GM23338 (cell line): ENCODE measurements at regions not wholly inside any gene's neighbourhood (a gene's known extent, or its start where the extent isn't known, plus 50 kb on each side); places are given as distances from the start of the nearest gene placed in this dataset.

Experiments used
- ATAC-seq: fragments of 200-7000 bp; cut with Tn5 transposase; 3 replicates; pipeline ENCODE4 v1.9.1; 2020
- DNase-seq: peaks from one replicate; pipeline ENCODE4 v3.0.0-alpha.2; 2015; ENCODE audit warnings: low spot score
- H2AFZ ChIP-seq: fragments of 200-600 bp; sonication (generic); 2 replicates; pipeline ENCODE4 v1.8.0; 2016; ENCODE audit warnings: antibody characterized with exemption, mild to moderate bottlenecking, moderate library complexity
- H3F3A ChIP-seq: fragments of 200-600 bp; sonication (generic); replicated peaks from 2 replicates; pipeline ENCODE4 v1.8.0; 2017; ENCODE audit warnings: antibody characterized with exemption, mixed run types, low read depth
- H3K27ac ChIP-seq: fragments of 200-600 bp; sonication (generic); 2 replicates; pipeline ENCODE4 v1.6.1; 2016; ENCODE audit warnings: low read depth
- H3K27me3 ChIP-seq: fragments of 200-600 bp; sonication (generic); 2 replicates; pipeline ENCODE4 v1.8.0; 2016; ENCODE audit warnings: mild to moderate bottlenecking, mixed run types, moderate library complexity; ENCODE audit not compliant: insufficient read depth
- H3K36me3 ChIP-seq: fragments of 200-600 bp; sonication (generic); 2 replicates; pipeline ENCODE4 v1.8.0; 2016; ENCODE audit warnings: mild to moderate bottlenecking; ENCODE audit not compliant: insufficient read depth
- H3K4me1 ChIP-seq: fragments of 200-600 bp; sonication (generic); 2 replicates; pipeline ENCODE4 v1.8.0; 2016; ENCODE audit warnings: mild to moderate bottlenecking, moderate library complexity; ENCODE audit not compliant: insufficient read depth
- H3K4me2 ChIP-seq: fragments of 200-600 bp; sonication (generic); 2 replicates; pipeline ENCODE4 v1.7.1; 2017; ENCODE audit warnings: mixed run types
- H3K4me3 ChIP-seq: fragments of 200-600 bp; sonication (generic); 2 replicates; pipeline ENCODE4 v1.6.1; 2016; ENCODE audit warnings: mixed run types
- H3K79me2 ChIP-seq: fragments of 200-600 bp; sonication (generic); replicated peaks from 2 replicates; pipeline ENCODE4 v1.8.0; 2017; ENCODE audit warnings: mild to moderate bottlenecking; ENCODE audit not compliant: insufficient read depth
- H3K9me2 ChIP-seq: fragments of 200-600 bp; sonication (generic); 2 replicates; pipeline ENCODE4 v1.8.0; 2017; ENCODE audit not compliant: insufficient read depth
- H4K20me1 ChIP-seq: fragments of 200-600 bp; sonication (generic); replicated peaks from 2 replicates; pipeline ENCODE4 v1.8.0; 2017; ENCODE audit warnings: mild to moderate bottlenecking; ENCODE audit not compliant: insufficient read depth
- H3K27ac Mint-ChIP-seq: 2 replicates; pipeline ENCODE4 v1.8.0; 2020; ENCODE audit warnings: inconsistent platforms, mild to moderate bottlenecking, moderate library complexity, mixed read lengths
- H3K27me3 Mint-ChIP-seq: 3 replicates; pipeline ENCODE4 v1.8.0; 2022; ENCODE audit warnings: low read depth, mild to moderate bottlenecking, moderate library complexity, mixed read lengths, inconsistent platforms; ENCODE audit not compliant: insufficient read depth, poor library complexity
- H3K36me3 Mint-ChIP-seq: 3 replicates; pipeline ENCODE4 v1.8.0; 2021; ENCODE audit warnings: low read depth, mild to moderate bottlenecking, inconsistent platforms, moderate library complexity, mixed read lengths
- H3K4me1 Mint-ChIP-seq: 3 replicates; pipeline ENCODE4 v1.8.0; 2020; ENCODE audit warnings: mild to moderate bottlenecking, inconsistent platforms, mixed read lengths
- H3K4me3 Mint-ChIP-seq: 3 replicates; pipeline ENCODE4 v1.8.0; 2021; ENCODE audit warnings: moderate library complexity, mild to moderate bottlenecking, inconsistent platforms, mixed read lengths
- H3K9me3 Mint-ChIP-seq: 3 replicates; pipeline ENCODE4 v1.8.0; 2020; ENCODE audit warnings: moderate library complexity, mild to moderate bottlenecking, inconsistent platforms, mixed read lengths
- EZH2phosphoT487 ChIP-seq: fragments of 200-600 bp; sonication (generic); IDR thresholded peaks from one replicate; pipeline ENCODE4 v1.8.1; 2018; ENCODE audit warnings: antibody characterized with exemption; ENCODE audit not compliant: unreplicated experiment
- NANOG ChIP-seq: IDR thresholded peaks from 2 replicates; pipeline ENCODE4 v1.6.1; 2016; ENCODE audit warnings: antibody characterized with exemption, borderline replicate concordance
- STAT1 ChIP-seq: IDR thresholded peaks from one replicate; pipeline ENCODE4 v1.6.1; 2016; ENCODE audit warnings: antibody characterized with exemption; ENCODE audit not compliant: unreplicated experiment
- ZNF114 ChIP-seq: fragments of 250-450 bp; sonication (Bioruptor Pico); IDR thresholded peaks from 2 replicates; pipeline ENCODE4 v1.5.0; 2020; ENCODE audit warnings: mild to moderate bottlenecking, moderate library complexity
- TF ChIP-seq, protein P1 (sequence below): IDR thresholded peaks from 2 replicates; pipeline ENCODE4 v1.6.1; 2016; ENCODE audit warnings: antibody characterized with exemption
- TF ChIP-seq, protein P2 (sequence below): IDR thresholded peaks from one replicate; pipeline ENCODE4 v1.6.1; 2018; ENCODE audit warnings: antibody characterized with exemption; ENCODE audit not compliant: unreplicated experiment
- TF ChIP-seq, protein P3 (sequence below), 2 experiments: fragments of 200-600 bp in 1 of 2; sonication (generic) in 1 of 2; conservative IDR thresholded peaks; 2 replicates each; pipeline versions ENCODE4 v1.5.1 to v1.6.1; 2016 to 2017; ENCODE audit warnings: antibody characterized with exemption in 2 of 2, low read depth in 2 of 2, mild to moderate bottlenecking in 2 of 2, moderate library complexity in 1 of 2

DNA sequence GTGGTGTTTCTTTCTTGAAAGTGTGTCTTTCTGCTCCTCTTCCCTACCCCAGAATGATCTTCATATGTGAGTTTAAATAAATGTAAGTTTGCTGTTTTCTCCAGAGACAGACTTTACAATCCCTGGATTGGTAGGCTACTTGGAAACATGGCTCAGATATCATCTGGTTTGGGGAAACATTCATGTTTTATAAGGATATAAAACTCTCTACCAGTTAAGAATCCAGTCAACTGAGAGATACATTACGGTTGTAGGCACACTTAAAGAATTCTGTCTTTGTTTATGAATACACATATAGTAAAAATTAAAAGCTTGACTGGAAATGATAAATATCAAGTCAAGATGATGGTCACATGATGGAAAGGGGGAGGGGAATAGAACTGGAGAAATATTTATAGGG, 739.3 kb downstream of the SLC4A3 start:
- no peak overlapping the region for H3K27ac Mint-ChIP-seq
- no peak for TF ChIP-seq NANOG
- Histone ChIP-seq H3K4me2 (no peak overlapping the region), H3K4me1 (no peaks in the 10 kb centered on the region), H3K27ac (no peak overlapping the region), H3K4me3 (no peak overlapping the region), H3K27me3 (no peaks in the 10 kb centered on the region), H3F3A (no peaks in the 10 kb centered on the region), H4K20me1 (no peaks in the 10 kb centered on the region), H3K36me3 (no peaks in the 10 kb centered on the region), H2AFZ (no peak overlapping the region), H3K9me2 (no peaks in the 10 kb centered on the region; the same call in 1 of the 2 replicates), H3K79me2 (no peaks in the 10 kb centered on the region)
- no peak overlapping the region for H3K4me3 Mint-ChIP-seq
- DNase-seq (no peak), ATAC-seq (no peak)
- peaks cover 11% of the 10 kb centered on the region for H3K9me3 Mint-ChIP-seq
- no peaks in the 10 kb centered on the region for H3K27me3 Mint-ChIP-seq
- H3K36me3 Mint-ChIP-seq, result peaks cover 8% of the 10 kb centered on the region; the same call in 2 of the 3 replicates
- H3K4me1 Mint-ChIP-seq, result no peaks in the 10 kb centered on the region

DNA sequence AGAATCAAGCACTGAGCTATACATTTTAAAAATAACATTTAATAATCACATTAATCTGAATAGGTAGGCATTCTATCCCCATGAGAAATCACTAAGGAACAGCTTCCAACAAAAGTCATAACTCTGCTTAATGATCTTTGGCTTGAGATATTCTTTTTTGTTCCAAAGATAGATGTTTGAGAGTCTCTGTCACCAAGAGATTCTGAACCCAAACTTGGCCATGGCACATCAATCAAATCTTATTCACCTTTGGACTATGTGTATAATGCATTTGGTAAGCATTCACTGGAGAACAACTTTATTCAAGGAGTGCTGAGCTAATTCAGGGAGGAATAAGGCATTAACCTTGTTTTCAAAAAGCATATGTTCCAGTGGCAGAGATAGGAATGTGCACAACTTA, 743.3 kb downstream of the SLC4A3 start:
- Histone ChIP-seq H4K20me1 (no peaks in the 10 kb centered on the region), H3K4me1 (peaks cover 28% of the 10 kb centered on the region), H3K79me2 (no peaks in the 10 kb centered on the region), H3K4me2 (no peak overlapping the region), H3K27ac (no peak overlapping the region), H3K36me3 (no peaks in the 10 kb centered on the region), H3K4me3 (no peak overlapping the region), H3F3A (no peaks in the 10 kb centered on the region), H2AFZ (no peak overlapping the region), H3K27me3 (no peaks in the 10 kb centered on the region), H3K9me2 (no peaks in the 10 kb centered on the region; the same call in 1 of the 2 replicates)
- DNase-seq (no peak), ATAC-seq (no peak)
- Mint-ChIP-seq H3K36me3 (peaks cover 8% of the 10 kb centered on the region; the same call in 2 of the 3 replicates), H3K4me1 (peaks cover 22% of the 10 kb centered on the region; the same call in 2 of the 3 replicates), H3K27me3 (no peaks in the 10 kb centered on the region), H3K9me3 (peaks cover 8% of the 10 kb centered on the region), H3K4me3 (no peak overlapping the region), H3K27ac (no peak overlapping the region)
- TF ChIP-seq, protein P1, sequence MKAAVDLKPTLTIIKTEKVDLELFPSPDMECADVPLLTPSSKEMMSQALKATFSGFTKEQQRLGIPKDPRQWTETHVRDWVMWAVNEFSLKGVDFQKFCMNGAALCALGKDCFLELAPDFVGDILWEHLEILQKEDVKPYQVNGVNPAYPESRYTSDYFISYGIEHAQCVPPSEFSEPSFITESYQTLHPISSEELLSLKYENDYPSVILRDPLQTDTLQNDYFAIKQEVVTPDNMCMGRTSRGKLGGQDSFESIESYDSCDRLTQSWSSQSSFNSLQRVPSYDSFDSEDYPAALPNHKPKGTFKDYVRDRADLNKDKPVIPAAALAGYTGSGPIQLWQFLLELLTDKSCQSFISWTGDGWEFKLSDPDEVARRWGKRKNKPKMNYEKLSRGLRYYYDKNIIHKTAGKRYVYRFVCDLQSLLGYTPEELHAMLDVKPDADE, result no peak
- TF ChIP-seq EZH2phosphoT487, result no peak
- no peak for TF ChIP-seq ZNF114
- TF ChIP-seq STAT1, result no peak
- TF ChIP-seq, protein P2, sequence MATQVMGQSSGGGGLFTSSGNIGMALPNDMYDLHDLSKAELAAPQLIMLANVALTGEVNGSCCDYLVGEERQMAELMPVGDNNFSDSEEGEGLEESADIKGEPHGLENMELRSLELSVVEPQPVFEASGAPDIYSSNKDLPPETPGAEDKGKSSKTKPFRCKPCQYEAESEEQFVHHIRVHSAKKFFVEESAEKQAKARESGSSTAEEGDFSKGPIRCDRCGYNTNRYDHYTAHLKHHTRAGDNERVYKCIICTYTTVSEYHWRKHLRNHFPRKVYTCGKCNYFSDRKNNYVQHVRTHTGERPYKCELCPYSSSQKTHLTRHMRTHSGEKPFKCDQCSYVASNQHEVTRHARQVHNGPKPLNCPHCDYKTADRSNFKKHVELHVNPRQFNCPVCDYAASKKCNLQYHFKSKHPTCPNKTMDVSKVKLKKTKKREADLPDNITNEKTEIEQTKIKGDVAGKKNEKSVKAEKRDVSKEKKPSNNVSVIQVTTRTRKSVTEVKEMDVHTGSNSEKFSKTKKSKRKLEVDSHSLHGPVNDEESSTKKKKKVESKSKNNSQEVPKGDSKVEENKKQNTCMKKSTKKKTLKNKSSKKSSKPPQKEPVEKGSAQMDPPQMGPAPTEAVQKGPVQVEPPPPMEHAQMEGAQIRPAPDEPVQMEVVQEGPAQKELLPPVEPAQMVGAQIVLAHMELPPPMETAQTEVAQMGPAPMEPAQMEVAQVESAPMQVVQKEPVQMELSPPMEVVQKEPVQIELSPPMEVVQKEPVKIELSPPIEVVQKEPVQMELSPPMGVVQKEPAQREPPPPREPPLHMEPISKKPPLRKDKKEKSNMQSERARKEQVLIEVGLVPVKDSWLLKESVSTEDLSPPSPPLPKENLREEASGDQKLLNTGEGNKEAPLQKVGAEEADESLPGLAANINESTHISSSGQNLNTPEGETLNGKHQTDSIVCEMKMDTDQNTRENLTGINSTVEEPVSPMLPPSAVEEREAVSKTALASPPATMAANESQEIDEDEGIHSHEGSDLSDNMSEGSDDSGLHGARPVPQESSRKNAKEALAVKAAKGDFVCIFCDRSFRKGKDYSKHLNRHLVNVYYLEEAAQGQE, result no peak
- TF ChIP-seq, protein P3, sequence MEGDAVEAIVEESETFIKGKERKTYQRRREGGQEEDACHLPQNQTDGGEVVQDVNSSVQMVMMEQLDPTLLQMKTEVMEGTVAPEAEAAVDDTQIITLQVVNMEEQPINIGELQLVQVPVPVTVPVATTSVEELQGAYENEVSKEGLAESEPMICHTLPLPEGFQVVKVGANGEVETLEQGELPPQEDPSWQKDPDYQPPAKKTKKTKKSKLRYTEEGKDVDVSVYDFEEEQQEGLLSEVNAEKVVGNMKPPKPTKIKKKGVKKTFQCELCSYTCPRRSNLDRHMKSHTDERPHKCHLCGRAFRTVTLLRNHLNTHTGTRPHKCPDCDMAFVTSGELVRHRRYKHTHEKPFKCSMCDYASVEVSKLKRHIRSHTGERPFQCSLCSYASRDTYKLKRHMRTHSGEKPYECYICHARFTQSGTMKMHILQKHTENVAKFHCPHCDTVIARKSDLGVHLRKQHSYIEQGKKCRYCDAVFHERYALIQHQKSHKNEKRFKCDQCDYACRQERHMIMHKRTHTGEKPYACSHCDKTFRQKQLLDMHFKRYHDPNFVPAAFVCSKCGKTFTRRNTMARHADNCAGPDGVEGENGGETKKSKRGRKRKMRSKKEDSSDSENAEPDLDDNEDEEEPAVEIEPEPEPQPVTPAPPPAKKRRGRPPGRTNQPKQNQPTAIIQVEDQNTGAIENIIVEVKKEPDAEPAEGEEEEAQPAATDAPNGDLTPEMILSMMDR (conservative IDR thresholded peaks at IDR 0.05; ENCODE audit: low read depth in 2 of 2), result no peak
